ENCODE measurements at regions not wholly inside any gene's neighbourhood (a gene's known extent, or its start where the extent isn't known, plus 50 kb on each side); places are given as distances from the start of the nearest gene placed in this dataset.

- TF ChIP-seq CTCF (conservative IDR thresholded peaks at IDR 0.05; ENCODE audit: low read length) (no peak), EZH2phosphoT487 (IDR thresholded peaks at IDR 0.05; ENCODE audit: borderline replicate concordance, low read depth, low read length) (no peak)
Measured at GRCh38 chr14:80433811-80434210, 222.5 kb upstream of the DIO2 start.
